T-helper 9 cell (primary cell): ENCODE measurements at regions not wholly inside any gene's neighbourhood (a gene's known extent, or its start where the extent isn't known, plus 50 kb on each side); places are given as distances from the start of the nearest gene placed in this dataset.

Experiments used
- DNase-seq: peaks from one replicate; pipeline ENCODE4 v3.0.0-alpha.2; 2020

DNA sequence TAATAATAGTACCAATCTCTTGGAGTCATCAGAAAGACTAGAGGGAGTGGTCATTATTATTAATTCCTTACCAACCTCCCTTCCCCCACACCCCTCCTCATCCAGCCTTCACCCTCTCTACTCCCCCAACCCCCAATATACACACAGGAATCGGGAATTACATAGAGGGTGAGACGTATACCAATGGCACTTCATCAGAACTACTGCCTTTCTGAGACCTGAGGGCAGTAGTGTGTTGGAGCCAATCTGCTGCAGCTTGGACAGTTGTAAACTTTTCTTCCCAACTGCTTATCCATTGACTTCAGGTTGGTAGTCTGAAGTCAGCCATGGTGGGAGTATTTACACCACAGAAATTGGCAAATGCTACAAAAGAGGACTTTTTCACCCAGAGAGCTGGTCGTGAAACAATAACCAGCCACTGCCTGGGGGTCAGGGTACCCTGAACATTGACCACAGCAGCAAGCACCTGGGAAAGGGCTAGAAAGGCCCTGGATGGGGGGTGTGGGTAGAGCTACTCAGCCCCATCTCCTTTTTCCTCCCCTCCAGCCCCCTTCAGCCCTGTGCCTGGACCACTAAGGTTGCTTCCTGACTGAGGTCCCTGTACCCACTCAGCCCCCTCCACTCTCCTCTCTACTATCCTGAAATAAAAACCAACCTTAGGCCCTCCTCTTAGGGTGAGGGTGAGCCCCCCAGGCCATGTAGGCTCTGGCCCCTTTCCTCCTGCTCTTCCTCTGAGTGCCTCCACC, 161.5 kb downstream of the MRPL14 start:
- DNase-seq: no peak

DNA sequence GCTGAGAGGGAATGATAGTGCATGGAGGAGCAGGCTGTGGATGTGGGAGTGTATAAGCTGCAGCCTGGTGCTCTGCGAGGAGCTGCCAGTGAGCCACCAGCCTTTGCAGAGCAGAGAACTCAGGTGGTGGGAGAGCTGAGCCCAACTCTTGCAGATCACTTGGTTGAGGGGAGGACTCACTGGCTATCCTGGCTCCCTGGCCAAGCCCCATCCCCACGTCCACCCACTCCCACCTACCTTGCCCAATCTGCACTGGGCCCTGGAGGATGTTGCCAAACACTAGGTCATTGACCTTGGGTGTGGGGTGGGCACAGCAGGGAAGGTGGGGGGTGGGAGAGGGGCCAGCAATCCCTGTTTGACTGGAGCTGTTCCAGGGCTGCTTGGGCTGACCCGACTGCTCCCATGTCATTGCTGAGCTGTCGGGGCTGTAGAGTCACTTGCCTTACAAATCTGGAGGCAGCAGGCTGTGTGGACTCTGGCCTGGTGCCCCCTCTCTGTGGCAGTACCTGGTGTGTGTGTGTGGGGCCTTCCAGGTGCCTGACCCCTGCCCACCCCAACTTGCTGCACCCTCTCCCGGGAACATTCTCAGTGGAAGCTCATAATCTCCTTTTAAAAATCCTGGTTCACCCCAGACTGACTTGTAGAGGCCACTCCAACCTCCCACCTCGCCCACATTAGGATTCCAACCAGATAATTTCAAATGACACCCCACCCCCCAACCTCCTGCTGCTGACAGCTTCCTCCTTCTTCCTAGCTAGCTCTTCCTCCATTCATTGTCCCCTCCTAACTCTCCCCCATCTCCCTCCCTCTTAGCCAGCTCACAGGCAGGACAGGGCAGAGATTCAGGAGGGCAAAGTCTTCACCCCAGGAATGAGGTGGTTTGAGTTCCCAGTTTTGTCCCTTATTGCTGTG, 162.3 kb downstream of the MRPL14 start:
- DNase-seq: no peak

DNA sequence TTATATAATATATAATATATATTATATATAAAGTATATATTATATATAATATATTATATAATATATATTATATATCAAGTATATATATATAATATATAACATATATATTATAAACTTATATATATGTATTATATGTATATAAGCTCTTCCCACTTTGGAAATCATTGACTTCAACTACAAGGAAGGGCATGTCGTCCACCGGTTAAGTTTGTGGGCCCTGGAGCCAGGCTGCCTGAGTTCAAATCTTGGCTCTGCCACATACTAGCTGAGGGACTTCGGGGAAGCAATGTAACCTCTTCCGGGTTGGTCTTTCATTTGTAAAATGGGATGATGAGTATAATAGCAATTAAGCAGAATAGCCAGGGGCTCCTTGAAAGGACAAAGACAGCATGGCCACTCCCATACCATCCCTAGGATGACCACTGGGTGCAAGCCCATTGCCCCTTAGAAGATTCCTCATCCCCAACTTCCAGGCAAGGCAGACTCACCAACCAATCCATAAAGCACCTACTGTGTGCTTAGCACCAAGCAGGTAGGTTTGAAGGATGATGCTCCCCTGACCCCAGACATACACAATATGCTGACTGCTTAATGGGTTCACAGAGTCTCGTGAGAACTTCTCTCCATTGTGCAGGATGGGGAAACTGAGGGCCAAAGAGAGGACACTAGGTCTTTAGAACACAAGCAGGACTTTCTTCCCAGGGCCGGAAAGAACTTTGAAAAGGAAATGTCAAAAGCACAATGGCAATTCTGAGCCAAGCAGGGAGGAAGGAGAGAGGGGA, 163.2 kb downstream of the MRPL14 start:
- no peak for DNase-seq

DNA sequence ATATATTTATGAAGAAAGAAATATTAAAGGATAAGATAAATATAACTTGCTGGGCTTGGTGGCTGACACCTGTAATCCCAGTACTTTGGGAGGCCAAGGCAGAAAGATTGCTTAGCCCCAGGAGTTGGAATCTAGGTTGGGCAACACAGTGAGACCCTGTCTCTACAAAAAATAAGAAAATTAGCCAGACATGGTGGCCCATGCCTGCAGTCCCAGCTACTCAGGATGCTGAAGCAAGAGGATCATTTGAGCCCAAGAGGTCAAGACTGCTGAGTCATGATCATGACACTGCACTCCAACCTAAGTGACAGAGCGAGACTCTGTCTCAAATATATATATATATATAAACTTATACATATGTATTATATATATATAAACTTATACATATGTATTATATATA, 164.0 kb downstream of the MRPL14 start:
- no peak for DNase-seq

DNA sequence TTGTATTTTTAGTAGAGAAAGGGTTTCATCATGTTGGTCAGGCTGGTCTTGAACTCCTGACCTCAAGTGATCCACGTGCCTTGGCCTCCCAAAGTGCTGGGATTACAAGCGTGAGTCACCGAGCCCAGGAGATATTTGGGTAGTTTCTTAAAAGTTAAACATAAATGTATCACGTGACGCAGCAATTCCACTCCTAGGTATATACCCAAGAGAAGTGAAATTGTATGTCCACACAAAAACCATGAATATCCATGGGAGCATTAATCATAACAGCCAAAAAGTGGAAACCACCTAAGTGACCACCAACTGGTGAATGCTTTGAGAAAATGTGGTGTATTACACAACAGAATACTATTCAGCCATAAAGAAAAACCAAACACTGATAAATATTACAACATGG, 164.8 kb downstream of the MRPL14 start:
- DNase-seq: no peak

DNA sequence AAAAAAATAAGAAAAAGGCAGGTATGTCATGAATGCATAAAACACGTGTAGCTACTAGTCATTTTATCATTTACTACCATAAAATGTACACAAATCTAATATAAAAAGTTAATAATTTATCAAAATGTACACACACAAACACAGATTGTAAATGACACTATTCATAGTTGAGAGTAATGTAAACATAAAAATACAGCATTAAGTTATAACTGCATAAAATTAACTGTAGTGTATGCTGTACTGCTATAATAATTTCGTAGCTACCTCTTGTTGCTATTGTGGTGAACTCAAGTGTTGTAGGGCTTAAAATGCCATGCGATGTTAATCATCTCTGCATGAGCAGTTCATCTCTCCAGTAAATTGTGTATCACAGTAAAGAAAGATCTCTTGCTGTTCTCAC, 170.0 kb downstream of the MRPL14 start:
- no peak for DNase-seq

DNA sequence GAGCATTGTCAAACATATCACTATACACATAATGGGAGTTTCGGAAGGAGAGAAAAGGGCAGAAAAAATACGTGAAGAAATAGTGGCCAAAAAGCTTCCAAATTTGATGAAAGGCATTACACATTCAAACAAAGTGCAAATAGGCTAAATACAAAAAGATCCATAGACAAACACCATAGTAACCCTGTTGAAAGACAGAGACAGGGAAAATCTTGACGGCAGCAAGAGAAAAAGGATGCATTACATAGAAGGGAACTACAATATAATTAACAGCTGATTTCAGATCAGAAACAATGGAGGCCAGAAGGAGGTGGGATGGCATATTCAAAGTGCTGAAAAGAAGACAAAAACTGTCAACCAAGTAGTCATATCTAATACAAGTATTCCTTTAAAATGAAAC, 170.8 kb downstream of the MRPL14 start:
- DNase-seq: no peak

DNA sequence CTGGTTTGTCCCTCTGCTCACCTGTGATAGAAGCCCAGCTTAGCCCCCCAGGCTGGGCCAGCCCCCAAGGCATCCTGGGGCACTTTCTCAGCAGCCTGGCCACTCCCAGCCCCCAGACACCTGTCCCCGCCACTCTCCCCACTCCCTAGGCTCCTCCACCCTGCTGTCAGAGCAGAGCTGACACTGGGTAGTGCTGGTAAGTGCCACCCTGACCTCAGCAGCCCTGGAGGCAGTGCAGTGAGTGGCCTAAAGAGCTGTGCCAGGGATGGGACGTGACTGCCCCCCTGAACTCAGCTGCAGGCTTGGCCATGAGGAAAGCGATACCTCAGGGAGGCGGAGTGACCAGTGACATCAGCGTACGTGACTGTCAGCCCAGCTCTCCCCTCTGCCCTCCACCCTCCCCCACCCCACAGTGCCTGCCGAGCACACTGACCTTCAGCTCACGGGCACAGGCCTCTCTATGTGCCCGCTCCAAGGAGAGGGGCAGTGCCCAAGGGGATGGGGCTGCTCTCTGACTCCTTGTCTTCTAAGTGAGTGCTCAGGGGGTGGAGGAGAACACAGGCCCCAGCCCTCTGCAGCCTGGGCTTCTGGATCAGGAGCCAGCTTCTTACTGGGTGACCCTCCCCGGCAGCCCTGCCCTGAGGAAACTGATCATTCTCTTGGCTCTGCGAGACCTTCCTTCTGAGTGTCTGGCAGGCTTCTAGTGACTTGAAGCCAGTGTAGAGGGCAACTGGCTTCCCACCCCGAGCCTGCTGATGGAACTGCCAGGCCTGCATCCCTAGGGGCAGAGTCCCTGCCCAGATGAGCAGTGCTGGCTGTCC, 172.7 kb downstream of the MRPL14 start:
- DNase-seq: no peak

DNA sequence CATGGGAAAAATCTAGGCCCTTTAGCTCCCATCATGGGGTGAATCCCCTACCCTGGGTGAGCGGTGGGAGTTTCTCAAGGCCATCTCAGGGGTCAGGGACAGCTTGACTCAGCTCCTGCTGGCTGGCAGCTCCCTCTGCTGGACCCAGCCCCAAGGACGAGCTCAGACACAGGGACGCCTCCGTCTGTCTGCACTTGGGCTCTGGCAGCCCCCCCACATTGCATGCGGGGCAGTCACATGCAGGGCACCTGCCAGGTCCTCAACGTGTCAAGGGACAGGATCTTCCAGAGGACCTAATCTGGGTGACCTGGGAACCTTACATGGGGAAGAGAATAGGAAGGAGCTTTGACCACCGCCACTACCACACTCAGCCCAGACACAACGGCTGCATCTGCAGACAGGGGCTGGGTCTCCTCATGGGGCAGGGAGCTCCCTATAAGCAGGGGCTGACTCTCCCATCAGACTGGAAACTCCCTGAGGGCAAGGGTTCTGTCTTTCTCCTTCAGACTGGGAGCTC, 173.4 kb downstream of the MRPL14 start:
- no peak for DNase-seq

GRCh38 chr6:43953256-43953655, 174.0 kb downstream of the MRPL14 start:
- DNase-seq: no peak

GRCh38 chr6:43952746-43953145, 174.5 kb downstream of the MRPL14 start:
- DNase-seq: no peak

DNA sequence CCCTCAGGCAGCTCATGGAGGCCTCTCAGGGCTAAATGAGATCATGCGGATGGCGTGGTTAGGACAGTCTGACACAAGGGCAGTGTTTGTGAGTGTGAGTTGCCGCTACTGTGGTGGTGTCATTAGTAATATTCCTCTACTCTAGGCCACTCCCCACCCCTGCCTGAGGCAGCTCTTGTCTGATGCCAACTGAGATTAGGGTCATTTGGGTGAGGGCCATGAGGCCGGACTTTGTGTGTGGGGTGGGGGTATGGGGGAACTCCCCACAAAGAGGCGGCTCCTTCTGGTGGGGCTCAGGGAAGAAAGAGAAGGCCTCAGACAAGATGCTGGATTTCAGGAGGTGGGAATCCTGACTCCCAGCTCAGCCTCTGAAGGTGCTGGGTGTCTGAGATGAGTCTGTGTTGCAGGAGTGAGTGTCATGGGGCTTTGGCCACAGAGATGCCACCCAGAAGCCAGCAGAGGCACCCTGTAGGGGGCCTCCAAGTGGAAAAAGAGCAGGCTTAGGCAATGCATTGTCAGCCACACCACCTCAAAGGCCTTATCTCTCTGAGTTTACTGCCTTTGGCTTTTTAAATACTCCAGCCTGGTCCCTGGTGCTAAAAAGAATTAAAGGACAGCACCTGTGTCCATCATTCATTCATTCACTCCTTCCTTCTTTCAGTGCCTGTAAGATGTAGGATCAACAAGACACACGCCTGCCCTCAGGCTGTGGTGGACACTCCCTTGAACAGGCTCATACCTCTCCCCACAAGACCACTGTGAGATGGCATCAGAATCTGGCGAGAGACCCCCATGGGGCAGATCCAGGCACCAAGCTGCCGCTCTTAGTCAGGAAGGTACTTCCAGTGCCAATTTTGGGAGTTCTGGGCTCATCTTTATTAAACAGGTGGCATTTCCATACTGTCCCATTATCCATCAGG, 175.2 kb downstream of the MRPL14 start:
- no peak for DNase-seq

GRCh38 chr6:43951063-43951755, 176.0 kb downstream of the MRPL14 start:
- DNase-seq: no peak

GRCh38 chr6:43950731-43951062, 176.6 kb downstream of the MRPL14 start:
- DNase-seq: no peak

DNA sequence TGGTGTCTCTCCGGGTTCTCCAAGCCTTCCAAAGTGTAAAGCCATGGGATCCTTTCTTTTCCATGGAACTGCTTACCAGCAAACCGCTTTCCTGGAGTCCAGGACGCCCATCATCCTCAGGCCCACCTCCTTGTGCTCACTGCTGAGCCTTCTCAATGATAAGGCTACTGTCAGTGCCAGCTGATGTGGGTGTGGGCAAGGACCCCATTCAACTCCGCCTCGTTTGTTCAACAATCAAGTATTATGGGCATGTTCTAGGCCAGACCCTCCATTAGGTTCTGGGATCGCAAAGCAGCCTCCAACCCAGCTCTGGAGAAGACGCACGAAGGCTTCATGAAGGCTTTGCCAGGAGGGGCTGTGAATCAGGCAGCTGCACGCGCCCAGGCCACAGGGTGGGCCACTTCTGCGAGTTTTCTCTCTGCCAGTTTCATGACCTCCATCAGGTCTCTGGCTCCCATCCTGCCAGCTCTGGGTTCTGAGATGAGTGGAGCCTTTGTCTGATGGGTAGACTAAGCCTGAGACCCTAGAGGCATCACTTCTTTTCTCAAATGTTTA, 177.1 kb downstream of the MRPL14 start:
- DNase-seq: no peak

- no peak for DNase-seq
These were observed 177.7 kb downstream of the MRPL14 start for GRCh38 chr6:43949551-43949991.

GRCh38 chr6:43948527-43949485, 178.4 kb downstream of the MRPL14 start:
- DNase-seq: no peak

DNA sequence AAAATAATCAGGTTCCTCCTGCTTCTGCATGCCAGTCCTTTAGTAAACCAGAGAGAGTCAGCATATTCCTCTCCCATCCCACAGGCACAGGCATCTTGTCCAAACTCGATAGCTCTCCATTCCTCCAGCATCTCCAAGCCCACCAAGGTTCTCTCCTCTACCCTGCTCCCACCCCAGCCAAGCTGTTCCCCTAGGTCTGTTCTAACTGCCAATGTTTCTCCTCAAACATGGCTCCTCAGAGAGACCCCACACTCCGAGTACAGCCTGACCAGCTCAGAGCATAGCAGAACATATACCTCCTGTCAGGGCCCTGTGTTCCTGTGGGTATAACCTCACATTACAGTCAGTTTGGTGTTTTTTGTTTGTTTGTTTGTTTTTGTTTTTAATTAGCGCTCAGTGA, 177.8 kb downstream of the VEGFA start:
- no peak for DNase-seq
